Thyroid gland (tissue), 4 donors: ENCODE measurements at regions not wholly inside any gene's neighbourhood (a gene's known extent, or its start where the extent isn't known, plus 50 kb on each side); places are given as distances from the start of the nearest gene placed in this dataset.

Source experiments
- DNase-seq, 2 donors: peaks; one replicate each; pipeline ENCODE4 v3.0.0-alpha.2; 2019
- H3K27ac ChIP-seq, 3 donors: fragments of 200-600 bp; sonication (generic); 1 replicate in 2 of 3; 2 replicates in 1 of 3; pipeline ENCODE4 v1.5.1; 2016 to 2019; ENCODE audit warnings: mild to moderate bottlenecking in 1 of 3, moderate library complexity in 1 of 3
- H3K27me3 ChIP-seq: fragments of 200-600 bp; sonication (generic); one replicate; pipeline ENCODE4 v1.5.1; 2019
- H3K36me3 ChIP-seq, 2 donors: fragments of 200-600 bp; sonication (generic); one replicate each; pipeline ENCODE4 v1.5.1; 2016 to 2019
- H3K4me1 ChIP-seq, 2 donors: fragments of 200-600 bp; sonication (generic); one replicate each; pipeline ENCODE4 v1.5.1; 2017 to 2019
- H3K4me3 ChIP-seq, 3 donors: fragments of 200-600 bp; sonication (generic); replicated peaks in 1 of 3; 1 replicate in 2 of 3; 2 replicates in 1 of 3; pipeline ENCODE4 v1.5.1; 2016; ENCODE audit warnings: mild to moderate bottlenecking in 1 of 3
- H3K9me3 ChIP-seq: fragments of 200-600 bp; sonication (generic); one replicate; pipeline ENCODE4 v1.5.1; 2017
- CTCF ChIP-seq, 6 experiments: fragments of 200-600 bp in 3 of 6; fragments of 450-650 bp in 3 of 6; sonication (generic) in 3 of 6; IDR thresholded peaks; one replicate each; pipeline ENCODE4 v1.5.1; 2016 to 2019; ENCODE audit warnings: antibody characterized with exemption in 6 of 6, mild to moderate bottlenecking in 2 of 6, inconsistent platforms in 1 of 6, moderate library complexity in 1 of 6
- POLR2A ChIP-seq, 2 donors: fragments of 450-650 bp; IDR thresholded peaks; one replicate each; pipeline ENCODE4 v1.6.1; 2017; ENCODE audit warnings: antibody characterized with exemption in 2 of 2, mild to moderate bottlenecking in 2 of 2, moderate library complexity in 1 of 2
- WGBS, 2 donors: methylation state at CpG; one replicate each; pipeline ENCODE4 v1.1.5; 2017; 5-methylcytosine and 5-hydroxymethylcytosine counted together
- intact Hi-C: fragments of 100-400 bp; cut with DNase I; formaldehyde crosslinking; loops from one replicate; pipeline ENCODE4 v1.15.1; 2023

DNA sequence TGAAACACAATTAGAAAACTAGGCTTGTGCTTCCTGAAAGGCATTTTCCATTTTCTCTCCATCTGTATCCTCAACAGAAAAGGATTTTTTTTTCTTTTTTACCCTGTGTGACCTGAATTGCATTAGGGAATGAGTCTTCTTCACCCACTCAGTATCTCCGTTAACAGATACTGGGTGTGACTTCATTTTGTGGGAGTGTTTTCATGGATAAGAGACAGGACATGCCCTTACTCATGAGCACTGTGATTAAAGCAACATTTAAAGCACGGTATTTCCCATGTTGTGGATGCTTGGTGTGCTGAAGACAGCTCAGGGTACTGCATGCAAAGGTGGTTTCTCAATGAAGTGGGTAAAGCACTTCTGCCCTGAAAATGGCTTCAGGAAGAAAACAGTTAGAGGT, 1397.3 kb upstream of the TMEM132C start:
- intact Hi-C loops, result no loop called here
- 48 to 64% methylated on average over 2 of the region's 2 CpGs for WGBS, 2 donors

DNA sequence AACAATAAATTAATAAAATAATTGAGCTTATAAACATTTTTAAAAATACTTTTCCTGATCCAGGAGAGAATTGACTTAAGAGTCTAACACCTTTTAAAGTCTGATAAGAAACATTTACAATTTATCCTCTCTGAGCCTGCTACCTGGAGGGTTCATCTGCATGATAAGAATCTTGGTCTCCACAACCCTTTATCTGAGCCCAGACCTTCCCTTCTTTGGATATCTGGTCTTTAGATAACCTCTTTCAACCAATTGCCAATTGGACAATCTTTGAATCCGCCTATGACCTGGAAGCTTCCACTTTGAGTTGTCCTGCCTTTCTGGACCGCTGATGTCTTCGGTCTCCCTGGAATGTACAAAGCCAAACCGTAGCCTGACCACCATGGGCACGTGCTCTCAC, 1393.3 kb upstream of the TMEM132C start:
- Histone ChIP-seq H3K9me3 (no peaks in the 10 kb centered on the region), H3K36me3 (no peaks in the 10 kb centered on the region), H3K27me3 (no peaks in the 10 kb centered on the region), H3K4me1 (no peaks in the 10 kb centered on the region), H3K4me3 (no peak overlapping the region), H3K27ac (no peak overlapping the region)
- intact Hi-C loops, result no loop called here
- no peak for DNase-seq
- TF ChIP-seq CTCF (IDR thresholded peaks at IDR 0.05) (no peak), POLR2A (IDR thresholded peaks at IDR 0.05) (no peak)
- 85 to 87% methylated on average over 5 of the region's 5 CpGs for WGBS, 2 donors

More for the DNA sequence above, 1397.3 kb upstream of the TMEM132C start:
- H3K27me3 ChIP-seq, result no peaks in the 10 kb centered on the region
- H3K27ac ChIP-seq, result no peak overlapping the region
- H3K9me3 ChIP-seq, result no peaks in the 10 kb centered on the region
- H3K4me3 ChIP-seq, result no peak overlapping the region
- H3K4me1 ChIP-seq, result no peaks in the 10 kb centered on the region
- no peak for TF ChIP-seq POLR2A (IDR thresholded peaks at IDR 0.05)
- TF ChIP-seq CTCF (IDR thresholded peaks at IDR 0.05), result no peak
- H3K36me3 ChIP-seq, result no peaks in the 10 kb centered on the region
- no peak for DNase-seq

- no peaks in the 10 kb centered on the region for H3K36me3 ChIP-seq
- no peak overlapping the region for H3K27ac ChIP-seq
- H3K27me3 ChIP-seq, result no peaks in the 10 kb centered on the region
- intact Hi-C loops, result no loop called here
- H3K4me1 ChIP-seq, result no peaks in the 10 kb centered on the region
- no peaks in the 10 kb centered on the region for H3K9me3 ChIP-seq
- H3K4me3 ChIP-seq, result no peak overlapping the region
- 23 to 24% methylated on average over 8 of the region's 8 CpGs for WGBS, 2 donors
- DNase-seq, result peak; percentile 43 to 53
- TF ChIP-seq CTCF (IDR thresholded peaks at IDR 0.05), result peak; percentile 42 to 80 (median 60)
- TF ChIP-seq POLR2A (IDR thresholded peaks at IDR 0.05), result no peak
Measured at GRCh38 chr12:126874427-126875026, 1392.4 kb upstream of the TMEM132C start.

DNA sequence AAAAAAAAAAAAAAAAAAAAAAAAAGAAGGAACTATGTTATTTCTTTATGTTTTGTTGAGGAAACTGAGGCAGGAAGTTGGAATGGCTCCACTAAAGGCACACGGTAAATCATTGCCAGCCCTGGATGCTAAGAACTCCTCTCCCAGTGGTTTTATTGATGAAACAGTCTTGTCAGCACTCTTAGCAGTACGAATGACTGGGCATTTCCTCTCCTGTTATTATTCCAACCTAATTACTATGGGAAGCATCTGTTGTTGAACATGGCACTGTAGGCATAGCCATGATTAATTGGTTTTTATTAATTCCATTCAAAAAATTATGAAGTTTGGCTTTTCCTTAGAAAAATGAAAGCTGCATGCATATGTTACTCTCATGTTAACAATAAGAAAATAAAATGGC, 1387.1 kb upstream of the TMEM132C start:
- Histone ChIP-seq H3K9me3 (no peaks in the 10 kb centered on the region), H3K27me3 (no peaks in the 10 kb centered on the region), H3K36me3 (no peaks in the 10 kb centered on the region), H3K4me3 (no peak overlapping the region), H3K4me1 (no peaks in the 10 kb centered on the region), H3K27ac (no peak overlapping the region)
- TF ChIP-seq POLR2A (IDR thresholded peaks at IDR 0.05) (no peak), CTCF (IDR thresholded peaks at IDR 0.05) (no peak)
- 72 to 76% methylated on average over 2 of the region's 2 CpGs for WGBS, 2 donors
- no peak for DNase-seq
- intact Hi-C loops, result no loop called here

DNA sequence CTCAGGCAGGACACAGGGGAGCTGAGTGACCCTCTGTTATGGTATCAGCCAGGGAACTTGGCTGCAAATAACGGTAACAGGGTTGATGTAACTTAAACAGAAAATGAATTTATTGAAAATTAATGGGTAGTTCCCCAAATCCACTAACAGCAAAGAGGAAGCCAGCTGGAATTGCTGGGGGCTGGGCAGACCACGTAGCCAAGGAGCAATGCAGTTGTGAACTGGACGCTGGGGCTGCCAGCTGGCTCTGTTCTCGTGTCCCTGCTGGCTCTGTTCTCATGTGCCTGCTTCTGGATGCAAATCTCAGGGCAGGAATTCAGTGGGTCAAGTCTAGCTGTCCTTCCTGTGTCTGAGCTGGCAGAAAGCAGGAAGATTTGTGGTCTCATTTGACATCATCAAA, 1383.3 kb upstream of the TMEM132C start:
- Histone ChIP-seq H3K9me3 (no peaks in the 10 kb centered on the region), H3K27ac (no peak overlapping the region), H3K4me3 (no peak overlapping the region), H3K4me1 (no peaks in the 10 kb centered on the region), H3K27me3 (no peaks in the 10 kb centered on the region), H3K36me3 (no peaks in the 10 kb centered on the region)
- DNase-seq, result no peak
- 30 to 44% methylated on average over 4 of the region's 4 CpGs for WGBS, 2 donors
- no peak for TF ChIP-seq CTCF (IDR thresholded peaks at IDR 0.05)
- no peak for TF ChIP-seq POLR2A (IDR thresholded peaks at IDR 0.05)
- intact Hi-C loops, result no loop called here
